Fibroblast of villous mesenchyme (primary cell): ENCODE measurements at regions not wholly inside any gene's neighbourhood (a gene's known extent, or its start where the extent isn't known, plus 50 kb on each side); places are given as distances from the start of the nearest gene placed in this dataset.
"Not testable (repeated sequence)": the region's sequence is repeated elsewhere in the genome, so short reads cannot be mapped to it uniquely, and the experiment has no call there.

ENCODE experiments used
- DNase-seq: peaks from one replicate; pipeline ENCODE4 v3.0.0-alpha.2; 2010; ENCODE audit warnings: low read depth
- H3K4me3 ChIP-seq: 2 replicates; pipeline ENCODE4 v1.5.1; 2011; ENCODE audit warnings: low read depth, mild to moderate bottlenecking, low read length
- TF ChIP-seq, protein P1 (sequence below): IDR thresholded peaks from 2 replicates; pipeline ENCODE4 v1.5.1; 2012; ENCODE audit warnings: low read depth, mild to moderate bottlenecking, low read length; ENCODE audit not compliant: insufficient read depth

DNA sequence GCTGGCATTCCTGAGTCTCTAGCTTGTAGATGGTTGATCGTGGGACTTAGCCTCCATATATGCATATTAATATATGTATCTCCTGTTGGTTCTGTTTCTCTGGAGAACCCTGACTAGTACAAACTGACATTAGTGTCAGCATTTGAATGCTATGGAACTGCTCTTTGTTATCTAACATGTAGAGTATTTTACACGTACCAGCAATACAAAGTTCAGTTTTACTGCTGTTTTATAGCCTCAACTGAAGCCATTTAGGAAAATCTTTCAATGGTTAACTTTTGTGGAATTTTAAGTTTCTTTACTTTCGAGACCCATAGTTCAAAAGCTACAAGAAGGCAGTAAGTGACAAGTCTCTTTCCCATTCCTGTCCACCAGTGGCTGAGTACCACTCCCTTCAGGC lies 418.4 kb downstream of the NUP35 start:
- no peak overlapping the region for H3K4me3 ChIP-seq
- TF ChIP-seq, protein P1, sequence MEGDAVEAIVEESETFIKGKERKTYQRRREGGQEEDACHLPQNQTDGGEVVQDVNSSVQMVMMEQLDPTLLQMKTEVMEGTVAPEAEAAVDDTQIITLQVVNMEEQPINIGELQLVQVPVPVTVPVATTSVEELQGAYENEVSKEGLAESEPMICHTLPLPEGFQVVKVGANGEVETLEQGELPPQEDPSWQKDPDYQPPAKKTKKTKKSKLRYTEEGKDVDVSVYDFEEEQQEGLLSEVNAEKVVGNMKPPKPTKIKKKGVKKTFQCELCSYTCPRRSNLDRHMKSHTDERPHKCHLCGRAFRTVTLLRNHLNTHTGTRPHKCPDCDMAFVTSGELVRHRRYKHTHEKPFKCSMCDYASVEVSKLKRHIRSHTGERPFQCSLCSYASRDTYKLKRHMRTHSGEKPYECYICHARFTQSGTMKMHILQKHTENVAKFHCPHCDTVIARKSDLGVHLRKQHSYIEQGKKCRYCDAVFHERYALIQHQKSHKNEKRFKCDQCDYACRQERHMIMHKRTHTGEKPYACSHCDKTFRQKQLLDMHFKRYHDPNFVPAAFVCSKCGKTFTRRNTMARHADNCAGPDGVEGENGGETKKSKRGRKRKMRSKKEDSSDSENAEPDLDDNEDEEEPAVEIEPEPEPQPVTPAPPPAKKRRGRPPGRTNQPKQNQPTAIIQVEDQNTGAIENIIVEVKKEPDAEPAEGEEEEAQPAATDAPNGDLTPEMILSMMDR, result no peak
- DNase-seq, result no peak

GRCh38 chr2:183543222-183543621 lies 419.0 kb downstream of the NUP35 start:
- no peak for DNase-seq
- H3K4me3 ChIP-seq, result no peak overlapping the region
- TF ChIP-seq, protein P1, result no peak

DNA sequence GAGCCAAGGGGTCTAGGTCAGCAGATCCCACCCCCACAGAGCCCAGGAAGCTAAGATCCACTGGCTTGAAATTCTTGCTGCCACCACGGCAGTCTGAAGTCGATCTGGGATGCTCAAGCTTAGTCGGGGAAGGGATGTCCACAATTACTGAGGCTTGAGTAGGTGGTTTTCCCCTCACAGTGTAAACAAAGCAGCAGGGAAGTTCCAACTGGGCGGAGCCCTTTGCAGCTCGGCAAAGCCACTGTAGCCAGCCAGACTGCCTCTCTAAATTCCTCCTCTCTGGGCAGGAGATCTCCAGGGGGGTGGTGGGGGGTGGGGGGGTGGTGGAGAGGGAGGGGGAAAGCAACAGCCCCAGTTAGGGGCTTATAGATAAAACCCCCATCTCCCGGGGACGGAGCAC lies 419.5 kb downstream of the NUP35 start:
- H3K4me3 ChIP-seq, result no peak overlapping the region
- no peak for DNase-seq
- TF ChIP-seq, protein P1, result no peak

- not testable (repeated sequence) for H3K4me3 ChIP-seq, DNase-seq
Observed at GRCh38 chr2:183546560-183547350, 422.5 kb downstream of the NUP35 start.

GRCh38 chr2:183552716-183553115 lies 428.5 kb downstream of the NUP35 start:
- no peak overlapping the region for H3K4me3 ChIP-seq
- TF ChIP-seq, protein P1, result no peak
- no peak for DNase-seq

GRCh38 chr2:183564726-183565125 lies 440.5 kb downstream of the NUP35 start:
- H3K4me3 ChIP-seq, result no peak overlapping the region
- TF ChIP-seq, protein P1, result no peak
- no peak for DNase-seq

- no peak overlapping the region for H3K4me3 ChIP-seq
- TF ChIP-seq, protein P1, result no peak
- DNase-seq, result no peak
Observed at GRCh38 chr2:183575481-183575880, 451.2 kb downstream of the NUP35 start.
